WERI-Rb-1 (cell line): ENCODE measurements at regions not wholly inside any gene's neighbourhood (a gene's known extent, or its start where the extent isn't known, plus 50 kb on each side); places are given as distances from the start of the nearest gene placed in this dataset.
A peak's percentile ranks its signal among the peaks of the same experiment; 100 is the strongest.

Experiments used
- DNase-seq: peaks from one replicate; pipeline ENCODE4 v3.0.0-alpha.2; 2020
- H3K27ac ChIP-seq: fragments of 250-450 bp; sonication (Bioruptor Pico); 2 replicates; pipeline ENCODE4 v1.5.1; 2020; ENCODE audit warnings: mild to moderate bottlenecking, moderate library complexity
- H3K27me3 ChIP-seq: fragments of 250-450 bp; sonication (Bioruptor Pico); 2 replicates; pipeline ENCODE4 v1.5.1; 2021; ENCODE audit warnings: mild to moderate bottlenecking, low read depth, moderate library complexity; ENCODE audit not compliant: insufficient read depth, severe bottlenecking
- H3K36me3 ChIP-seq: fragments of 250-450 bp; sonication (Bioruptor Pico); 2 replicates; pipeline ENCODE4 v1.5.1; 2020; ENCODE audit warnings: mild to moderate bottlenecking, moderate library complexity
- H3K4me3 ChIP-seq: 2 replicates; pipeline ENCODE4 v1.5.1; 2011; ENCODE audit warnings: low read depth, mild to moderate bottlenecking, control low read depth, low read length
- H3K9me3 ChIP-seq: fragments of 250-450 bp; sonication (Bioruptor Pico); 2 replicates; pipeline ENCODE4 v1.5.1; 2021; ENCODE audit warnings: mild to moderate bottlenecking, moderate library complexity; ENCODE audit not compliant: severe bottlenecking
- TF ChIP-seq, protein P1 (sequence below): IDR thresholded peaks from 2 replicates; pipeline ENCODE4 v1.5.1; 2011; ENCODE audit warnings: low read depth, mild to moderate bottlenecking, control low read depth, inconsistent platforms, low read length

GRCh38 chr1:163836481-163836880 lies 514.7 kb downstream of the NUF2 start:
- H3K36me3 ChIP-seq, result no peaks in the 10 kb centered on the region
- no peak for DNase-seq
- no peak overlapping the region for H3K4me3 ChIP-seq
- TF ChIP-seq, protein P1, sequence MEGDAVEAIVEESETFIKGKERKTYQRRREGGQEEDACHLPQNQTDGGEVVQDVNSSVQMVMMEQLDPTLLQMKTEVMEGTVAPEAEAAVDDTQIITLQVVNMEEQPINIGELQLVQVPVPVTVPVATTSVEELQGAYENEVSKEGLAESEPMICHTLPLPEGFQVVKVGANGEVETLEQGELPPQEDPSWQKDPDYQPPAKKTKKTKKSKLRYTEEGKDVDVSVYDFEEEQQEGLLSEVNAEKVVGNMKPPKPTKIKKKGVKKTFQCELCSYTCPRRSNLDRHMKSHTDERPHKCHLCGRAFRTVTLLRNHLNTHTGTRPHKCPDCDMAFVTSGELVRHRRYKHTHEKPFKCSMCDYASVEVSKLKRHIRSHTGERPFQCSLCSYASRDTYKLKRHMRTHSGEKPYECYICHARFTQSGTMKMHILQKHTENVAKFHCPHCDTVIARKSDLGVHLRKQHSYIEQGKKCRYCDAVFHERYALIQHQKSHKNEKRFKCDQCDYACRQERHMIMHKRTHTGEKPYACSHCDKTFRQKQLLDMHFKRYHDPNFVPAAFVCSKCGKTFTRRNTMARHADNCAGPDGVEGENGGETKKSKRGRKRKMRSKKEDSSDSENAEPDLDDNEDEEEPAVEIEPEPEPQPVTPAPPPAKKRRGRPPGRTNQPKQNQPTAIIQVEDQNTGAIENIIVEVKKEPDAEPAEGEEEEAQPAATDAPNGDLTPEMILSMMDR, result no peak
- H3K27ac ChIP-seq, result no peak overlapping the region
- H3K27me3 ChIP-seq, result no peaks in the 10 kb centered on the region
- H3K9me3 ChIP-seq, result no peaks in the 10 kb centered on the region

DNA sequence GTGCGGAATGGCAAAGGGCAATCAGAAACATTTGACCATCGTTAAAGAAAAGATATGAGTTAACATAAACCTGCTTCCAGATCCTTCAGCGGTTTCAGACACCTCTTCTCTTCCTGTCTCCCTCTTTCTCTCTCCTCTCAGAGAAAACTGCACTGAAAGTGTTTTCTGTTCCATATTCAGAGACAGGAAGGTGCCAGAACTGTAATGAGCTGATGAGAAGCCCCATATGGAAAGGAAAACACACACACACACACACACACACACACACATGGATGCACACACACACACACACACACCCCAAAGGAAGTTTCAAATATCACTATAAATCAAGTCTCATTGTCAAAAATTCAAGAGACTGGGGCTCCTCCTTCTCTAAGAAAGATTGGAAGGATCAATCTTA lies 515.5 kb downstream of the NUF2 start:
- no peaks in the 10 kb centered on the region for H3K27me3 ChIP-seq
- no peak overlapping the region for H3K4me3 ChIP-seq
- no peak overlapping the region for H3K27ac ChIP-seq
- no peaks in the 10 kb centered on the region for H3K36me3 ChIP-seq
- TF ChIP-seq, protein P1, result no peak
- DNase-seq, result no peak
- H3K9me3 ChIP-seq, result no peaks in the 10 kb centered on the region

DNA sequence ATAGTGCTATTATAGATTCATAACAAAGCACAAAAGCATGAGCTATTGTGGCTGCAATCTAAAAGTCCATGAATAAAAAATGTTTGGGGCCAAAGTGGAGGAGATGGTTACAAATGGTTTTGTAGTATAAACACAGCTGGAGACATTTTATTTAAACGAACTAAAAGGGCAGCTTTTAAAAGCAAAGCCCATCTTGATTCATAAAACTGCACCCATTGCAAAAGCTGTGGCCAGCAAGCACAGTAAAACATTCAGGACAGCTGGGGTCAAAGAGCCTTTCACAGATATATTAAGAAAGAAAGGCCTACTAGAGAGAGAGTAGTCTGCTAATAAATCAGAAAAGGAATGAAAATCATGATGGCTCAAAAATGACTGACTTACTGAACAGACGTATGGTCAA lies 520.8 kb downstream of the NUF2 start:
- Histone ChIP-seq H3K4me3 (no peak overlapping the region), H3K36me3 (no peaks in the 10 kb centered on the region), H3K27ac (no peak overlapping the region), H3K9me3 (no peaks in the 10 kb centered on the region), H3K27me3 (no peaks in the 10 kb centered on the region)
- TF ChIP-seq, protein P1, result no peak
- DNase-seq, result no peak

- no peak overlapping the region for H3K27ac ChIP-seq
Observed at GRCh38 chr1:163844459-163844858, 522.7 kb downstream of the NUF2 start.

DNA sequence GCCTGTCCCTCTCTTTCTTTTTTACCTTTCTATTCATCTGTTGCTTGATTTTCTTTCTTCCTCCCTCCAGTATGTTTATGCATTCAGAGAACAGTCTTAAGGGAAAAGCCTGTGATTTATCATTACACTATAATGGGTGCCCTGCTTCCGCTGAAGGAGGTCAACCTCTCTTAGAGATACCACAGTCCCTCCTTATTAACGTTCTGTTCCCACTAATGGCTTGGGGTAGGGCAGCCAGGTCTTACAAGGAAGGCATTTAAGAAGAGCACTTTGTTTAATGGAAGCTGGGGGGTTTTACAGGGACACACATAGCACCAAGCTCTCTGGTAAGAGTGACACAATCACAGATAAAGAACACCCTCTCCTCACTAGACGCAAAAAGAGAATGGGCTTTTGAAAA lies 523.5 kb downstream of the NUF2 start:
- Histone ChIP-seq H3K36me3 (no peaks in the 10 kb centered on the region), H3K27ac (no peak overlapping the region), H3K4me3 (no peak overlapping the region), H3K9me3 (peaks cover 3% of the 10 kb centered on the region), H3K27me3 (no peaks in the 10 kb centered on the region)
- DNase-seq, result no peak
- TF ChIP-seq, protein P1, result no peak

More at GRCh38 chr1:163844459-163844858, 522.7 kb downstream of the NUF2 start:
- peak; percentile 23 for DNase-seq
- Histone ChIP-seq H3K27me3 (no peaks in the 10 kb centered on the region), H3K9me3 (peaks cover 3% of the 10 kb centered on the region), H3K36me3 (no peaks in the 10 kb centered on the region), H3K4me3 (no peak overlapping the region)
- TF ChIP-seq, protein P1, result no peak

DNA sequence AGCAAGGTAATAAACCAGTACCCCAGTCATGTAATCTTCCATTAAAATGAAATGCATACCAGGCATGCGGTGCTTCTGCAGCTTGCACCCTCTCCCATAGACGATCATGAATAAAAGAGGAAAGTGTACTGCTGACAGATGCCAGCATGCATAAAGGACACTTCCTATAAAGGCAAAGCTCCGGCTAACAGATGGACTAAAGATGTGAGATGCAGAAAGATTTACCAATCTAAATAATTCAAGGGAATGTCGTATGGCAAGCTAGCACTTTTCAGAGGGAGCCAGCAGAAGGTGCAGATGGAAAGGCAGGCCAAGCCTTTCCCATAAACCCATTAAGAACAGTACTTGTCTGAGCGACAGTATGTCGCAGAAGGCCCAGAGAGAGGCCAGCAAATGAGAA lies 542.0 kb downstream of the NUF2 start:
- Histone ChIP-seq H3K4me3 (no peak overlapping the region), H3K36me3 (no peaks in the 10 kb centered on the region), H3K27ac (no peak overlapping the region), H3K9me3 (peaks cover 10% of the 10 kb centered on the region), H3K27me3 (no peaks in the 10 kb centered on the region)
- peak; percentile 36 for DNase-seq
- TF ChIP-seq, protein P1, result no peak
